HG02571 (cell line): ENCODE measurements at regions not wholly inside any gene's neighbourhood (a gene's known extent, or its start where the extent isn't known, plus 50 kb on each side); places are given as distances from the start of the nearest gene placed in this dataset.

Source experiments
- ATAC-seq: cut with Tn5 transposase; IDR thresholded peaks from one replicate; pipeline ENCODE4 v1.9.1; 2021; ENCODE audit warnings: mild to moderate bottlenecking, moderate library complexity; ENCODE audit not compliant: unreplicated experiment

- no peak for ATAC-seq
These were observed 1354.5 kb downstream of the BRD1 start for GRCh38 chr22:48473202-48473601.

- ATAC-seq: no peak
These were observed 1363.4 kb downstream of the BRD1 start for GRCh38 chr22:48464246-48464645.

- no peak for ATAC-seq
These were observed 1367.5 kb downstream of the BRD1 start for GRCh38 chr22:48459859-48460823.

- no peak for ATAC-seq
These were observed 1368.4 kb downstream of the BRD1 start for GRCh38 chr22:48459259-48459658.

- ATAC-seq: no peak
These were observed 1371.2 kb downstream of the BRD1 start for GRCh38 chr22:48456449-48456848.

- no peak for ATAC-seq
These were observed 1373.8 kb downstream of the BRD1 start for GRCh38 chr22:48453751-48454485.

GRCh38 chr22:48453171-48453570 is 1374.5 kb downstream of the BRD1 start:
- no peak for ATAC-seq

- no peak for ATAC-seq
These were observed 1374.9 kb downstream of the BRD1 start for GRCh38 chr22:48452766-48453165.

GRCh38 chr22:48451891-48452290 is 1375.8 kb downstream of the BRD1 start:
- no peak for ATAC-seq

GRCh38 chr22:48450188-48450825 is 1377.4 kb downstream of the BRD1 start:
- no peak for ATAC-seq

GRCh38 chr22:48449466-48450187 is 1378.0 kb downstream of the BRD1 start:
- ATAC-seq: no peak

- ATAC-seq: no peak
These were observed 1378.9 kb downstream of the BRD1 start for GRCh38 chr22:48448821-48449220.

- ATAC-seq: no peak
These were observed 1382.4 kb downstream of the BRD1 start for GRCh38 chr22:48445113-48445827.

GRCh38 chr22:48444320-48445112 is 1383.2 kb downstream of the BRD1 start:
- no peak for ATAC-seq

GRCh38 chr22:48443680-48444079 is 1384.0 kb downstream of the BRD1 start:
- no peak for ATAC-seq

GRCh38 chr22:48442663-48443062 is 1385.0 kb downstream of the BRD1 start:
- ATAC-seq: no peak

GRCh38 chr22:48441553-48441850 is 1386.2 kb downstream of the BRD1 start:
- no peak for ATAC-seq

- no peak for ATAC-seq
These were observed 1386.8 kb downstream of the BRD1 start for GRCh38 chr22:48440673-48441552.

GRCh38 chr22:48440176-48440575 is 1387.5 kb downstream of the BRD1 start:
- no peak for ATAC-seq
